Astrocyte (in vitro differentiated cells and primary cell): ENCODE measurements at regions not wholly inside any gene's neighbourhood (a gene's known extent, or its start where the extent isn't known, plus 50 kb on each side); places are given as distances from the start of the nearest gene placed in this dataset.

Experiments used
- CTCF ChIP-seq: IDR thresholded peaks from 2 replicates; pipeline ENCODE4 v1.5.1; 2011; ENCODE audit warnings: low read depth, mild to moderate bottlenecking, inconsistent platforms, low read length, moderate library complexity; ENCODE audit not compliant: insufficient read depth
- EZH2 ChIP-seq: IDR thresholded peaks from 2 replicates; pipeline ENCODE4 v1.6.1; 2012; ENCODE audit warnings: mild to moderate bottlenecking, low read length, inconsistent platforms; ENCODE audit not compliant: insufficient read depth

- no peak for TF ChIP-seq CTCF
- TF ChIP-seq EZH2: no peak
Measured at GRCh38 chr16:63442246-63442645, 1406.0 kb upstream of the CDH8 start.
